H9 (cell line): ENCODE measurements at regions not wholly inside any gene's neighbourhood (a gene's known extent, or its start where the extent isn't known, plus 50 kb on each side); places are given as distances from the start of the nearest gene placed in this dataset.

ENCODE experiments used
- DNase-seq: peaks from one replicate; pipeline ENCODE4 v3.0.0-alpha.2; 2017
- H2AFZ ChIP-seq: one replicate; pipeline ENCODE4 v1.6.1; 2013; ENCODE audit warnings: mild to moderate bottlenecking, low read length, control low read depth, moderate library complexity
- H2AK5ac ChIP-seq: 2 replicates; pipeline ENCODE4 v1.6.1; 2013; ENCODE audit warnings: low read length, control low read depth, mixed read lengths; ENCODE audit not compliant: insufficient read length
- H2BK120ac ChIP-seq: one replicate; pipeline ENCODE4 v1.6.1; 2013; ENCODE audit warnings: low read depth, mild to moderate bottlenecking, low read length, control low read depth, inconsistent platforms; ENCODE audit not compliant: poor library complexity, severe bottlenecking
- H2BK12ac ChIP-seq: 2 replicates; pipeline ENCODE4 v1.6.1; 2013; ENCODE audit warnings: low read length, control low read depth, mixed read lengths, low read depth; ENCODE audit not compliant: insufficient read length
- H2BK15ac ChIP-seq: 2 replicates; pipeline ENCODE4 v1.6.1; 2013; ENCODE audit warnings: low read depth, low read length, control low read depth
- H2BK20ac ChIP-seq: one replicate; pipeline ENCODE4 v1.6.1; 2013; ENCODE audit warnings: low read depth, mild to moderate bottlenecking, low read length, control low read depth, inconsistent platforms; ENCODE audit not compliant: poor library complexity, severe bottlenecking
- H2BK5ac ChIP-seq: 2 replicates; pipeline ENCODE4 v1.6.1; 2013; ENCODE audit warnings: low read length, control low read depth, mixed read lengths; ENCODE audit not compliant: insufficient read length
- H3K14ac ChIP-seq: 2 replicates; pipeline ENCODE4 v1.6.1; 2013; ENCODE audit warnings: low read length, control low read depth; ENCODE audit not compliant: insufficient read depth
- H3K18ac ChIP-seq: 2 replicates; pipeline ENCODE4 v1.6.1; 2013; ENCODE audit warnings: low read depth, mild to moderate bottlenecking, mixed read lengths, low read length, control low read depth; ENCODE audit not compliant: insufficient read length
- H3K23ac ChIP-seq: 2 replicates; pipeline ENCODE4 v1.6.1; 2013; ENCODE audit warnings: low read length, control low read depth, mixed read lengths, low read depth; ENCODE audit not compliant: insufficient read length
- H3K23me2 ChIP-seq: 2 replicates; pipeline ENCODE4 v1.6.1; 2013; ENCODE audit warnings: low read depth, mild to moderate bottlenecking, mixed read lengths, low read length, control low read depth; ENCODE audit not compliant: insufficient read length, poor library complexity, severe bottlenecking
- H3K27ac ChIP-seq: 2 replicates; pipeline ENCODE4 v1.5.1; 2013; ENCODE audit warnings: low read length, control low read depth, mixed read lengths, low read depth; ENCODE audit not compliant: insufficient read length
- H3K27me3 ChIP-seq: 2 replicates; pipeline ENCODE4 v1.6.1; 2013; ENCODE audit warnings: low read length, control low read depth, inconsistent platforms; ENCODE audit not compliant: insufficient read depth
- H3K4ac ChIP-seq: 2 replicates; pipeline ENCODE4 v1.6.1; 2013; ENCODE audit warnings: low read depth, mild to moderate bottlenecking, control low read depth, inconsistent platforms, low read length, moderate library complexity
- H3K4me1 ChIP-seq: 2 replicates; pipeline ENCODE4 v1.6.1; 2013; ENCODE audit warnings: low read length, control low read depth, inconsistent platforms; ENCODE audit not compliant: insufficient read depth
- H3K4me2 ChIP-seq: 2 replicates; pipeline ENCODE4 v1.6.1; 2013; ENCODE audit warnings: low read length, control low read depth, mixed read lengths; ENCODE audit not compliant: insufficient read length, insufficient read depth
- H3K56ac ChIP-seq: 2 replicates; pipeline ENCODE4 v1.6.1; 2013; ENCODE audit warnings: low read depth, mild to moderate bottlenecking, mixed read lengths, low read length, control low read depth; ENCODE audit not compliant: insufficient read length
- H3K79me1 ChIP-seq: 2 replicates; pipeline ENCODE4 v1.6.1; 2013; ENCODE audit warnings: low read depth, mild to moderate bottlenecking, moderate library complexity, low read length, control low read depth, inconsistent platforms; ENCODE audit not compliant: insufficient read depth, poor library complexity, severe bottlenecking
- H3K79me2 ChIP-seq: 2 replicates; pipeline ENCODE4 v1.6.1; 2013; ENCODE audit warnings: low read length, control low read depth, inconsistent platforms; ENCODE audit not compliant: insufficient read depth
- H3K9ac ChIP-seq: 2 replicates; pipeline ENCODE4 v1.6.1; 2013; ENCODE audit warnings: low read length, control low read depth, mixed read lengths; ENCODE audit not compliant: insufficient read length; ENCODE audit errors: extremely low read depth
- H3K9me3 ChIP-seq: one replicate; pipeline ENCODE4 v1.6.1; 2013; ENCODE audit warnings: low read depth, low read length, inconsistent platforms; ENCODE audit not compliant: control insufficient read depth
- H3T11ph ChIP-seq: one replicate; pipeline ENCODE4 v1.6.1; 2013; ENCODE audit warnings: mild to moderate bottlenecking, low read length, control low read depth, inconsistent platforms
- H4K20me1 ChIP-seq: one replicate; pipeline ENCODE4 v1.6.1; 2013; ENCODE audit not compliant: control insufficient read depth, insufficient read length, insufficient read depth
- H4K5ac ChIP-seq: 2 replicates; pipeline ENCODE4 v1.6.1; 2013; ENCODE audit warnings: low read depth, mild to moderate bottlenecking, mixed read lengths, low read length, control low read depth; ENCODE audit not compliant: insufficient read length
- H4K8ac ChIP-seq: replicated peaks from 2 replicates; pipeline ENCODE4 v1.6.1; 2013; ENCODE audit warnings: low read length, control low read depth, mixed read lengths, low read depth; ENCODE audit not compliant: insufficient read length
- H4K91ac ChIP-seq: 2 replicates; pipeline ENCODE4 v1.6.1; 2013; ENCODE audit warnings: low read depth, mild to moderate bottlenecking, moderate library complexity, mixed read lengths, low read length, control low read depth; ENCODE audit not compliant: insufficient read length
- H3K27ac Mint-ChIP-seq, 3 experiments: 2 replicates in 2 of 3; 3 replicates in 1 of 3; pipeline ENCODE4 v1.8.0; 2020 to 2021; ENCODE audit warnings: mixed read lengths in 3 of 3, mild to moderate bottlenecking in 1 of 3, moderate library complexity in 1 of 3
- H3K27me3 Mint-ChIP-seq: 2 replicates; pipeline ENCODE4 v1.8.0; 2021; ENCODE audit warnings: low read depth, mild to moderate bottlenecking, moderate library complexity, mixed read lengths
- H3K36me3 Mint-ChIP-seq, 3 experiments: 2 replicates in 2 of 3; 3 replicates in 1 of 3; pipeline ENCODE4 v1.8.0; 2020 to 2021; ENCODE audit warnings: low read depth in 3 of 3, mixed read lengths in 3 of 3; ENCODE audit not compliant: insufficient read depth in 1 of 3
- H3K4me1 Mint-ChIP-seq, 2 experiments: 2 replicates each; pipeline ENCODE4 v1.8.0; 2020; ENCODE audit warnings: mixed read lengths in 2 of 2
- H3K4me3 Mint-ChIP-seq, 2 experiments: 2 replicates in 1 of 2; 3 replicates in 1 of 2; pipeline ENCODE4 v1.8.0; 2020 to 2021; ENCODE audit warnings: mild to moderate bottlenecking in 2 of 2, mixed read lengths in 2 of 2, moderate library complexity in 1 of 2
- H3K9me3 Mint-ChIP-seq, 2 experiments: 2 replicates in 1 of 2; 3 replicates in 1 of 2; pipeline ENCODE4 v1.8.0; 2020; ENCODE audit warnings: mild to moderate bottlenecking in 2 of 2, mixed read lengths in 2 of 2, moderate library complexity in 1 of 2
- CTCF ChIP-seq: fragments of 200-600 bp; sonication (generic); conservative IDR thresholded peaks from 3 replicates; pipeline ENCODE4 v1.8.0; 2021; ENCODE audit warnings: antibody characterized with exemption, mild to moderate bottlenecking
- WGBS: extraction: QIAGEN DNeasy Blood & Tissue Kit; methylation state at CpG from one replicate; pipeline ENCODE4 v1.1.7; 2013; ENCODE audit warnings: missing lambda C conversion rate, low lambda C conversion rate, mixed read lengths; ENCODE audit not compliant: insufficient read length; ENCODE audit errors: extremely low coverage; 5-methylcytosine and 5-hydroxymethylcytosine counted together

- H3K36me3 Mint-ChIP-seq, result no peaks in the 10 kb centered on the region
- no peak overlapping the region for H3K4ac ChIP-seq
- no peaks in the 10 kb centered on the region for H3K9me3 ChIP-seq
- no peak overlapping the region for H2AK5ac ChIP-seq
- no peak overlapping the region for H3K4me2 ChIP-seq
- no peak overlapping the region for H3K9ac ChIP-seq
- H3K4me1 ChIP-seq, result no peaks in the 10 kb centered on the region
- no peak overlapping the region for H3K4me3 Mint-ChIP-seq
- H3T11ph ChIP-seq, result no peak overlapping the region
- H2BK20ac ChIP-seq, result no peak overlapping the region
- no peak overlapping the region for H2BK5ac ChIP-seq
- H3K27me3 Mint-ChIP-seq, result peaks cover 1% of the 10 kb centered on the region
- no peak overlapping the region for H3K27ac ChIP-seq
- H2BK15ac ChIP-seq, result no peak overlapping the region
- no peaks in the 10 kb centered on the region for H3K79me1 ChIP-seq
- no peaks in the 10 kb centered on the region for H3K9me3 Mint-ChIP-seq
- H2BK120ac ChIP-seq, result no peak overlapping the region
- no peak overlapping the region for H3K56ac ChIP-seq
- no peak overlapping the region for H3K23ac ChIP-seq
- H4K20me1 ChIP-seq, result no peaks in the 10 kb centered on the region
- TF ChIP-seq CTCF, result no peak
- no peaks in the 10 kb centered on the region for H3K4me1 Mint-ChIP-seq
- H4K8ac ChIP-seq, result no peak overlapping the region
- no peak overlapping the region for H3K27ac Mint-ChIP-seq
- no peak overlapping the region for H2AFZ ChIP-seq
- no CpG with 5 or more reads among the region's 6 CpGs for WGBS
- no peaks in the 10 kb centered on the region for H3K23me2 ChIP-seq
- H3K79me2 ChIP-seq, result no peaks in the 10 kb centered on the region
- H3K18ac ChIP-seq, result no peak overlapping the region
- no peak overlapping the region for H3K14ac ChIP-seq
- no peak for DNase-seq
- no peak overlapping the region for H2BK12ac ChIP-seq
- no peak overlapping the region for H4K91ac ChIP-seq
- H4K5ac ChIP-seq, result no peak overlapping the region
- H3K27me3 ChIP-seq, result no peaks in the 10 kb centered on the region
Measured at GRCh38 chr16:55046513-55046912, 115.8 kb downstream of the IRX5 start.
